GM12891 (cell line): ENCODE measurements at regions not wholly inside any gene's neighbourhood (a gene's known extent, or its start where the extent isn't known, plus 50 kb on each side); places are given as distances from the start of the nearest gene placed in this dataset.
"Not testable (repeated sequence)": the region's sequence is repeated elsewhere in the genome, so short reads cannot be mapped to it uniquely, and the experiment has no call there.

Experiments used
- DNase-seq: peaks from one replicate; pipeline ENCODE4 v3.0.0; 2011; ENCODE audit warnings: low spot score; ENCODE audit not compliant: insufficient read length
- FAIRE-seq: peaks from 2 replicates; lab custom pipeline; 2011; peaks lifted over from hg19 to GRCh38; lab: Jason Lieb, UNC
- PAX5 ChIP-seq: IDR thresholded peaks from 2 replicates; pipeline ENCODE4 v1.6.1; 2011; ENCODE audit warnings: low read length, moderate library complexity, mild to moderate bottlenecking; ENCODE audit not compliant: insufficient read depth, severe bottlenecking
- POLR2A ChIP-seq: IDR thresholded peaks from 2 replicates; pipeline ENCODE4 v1.6.1; 2011; ENCODE audit warnings: low read depth, low read length, control low read depth
- POLR2AphosphoS5 ChIP-seq: IDR thresholded peaks from 2 replicates; pipeline ENCODE4 v1.6.1; 2011; ENCODE audit warnings: low read depth, low read length, control low read depth
- POU2F2 ChIP-seq: IDR thresholded peaks from 2 replicates; pipeline ENCODE4 v1.6.1; 2011; ENCODE audit warnings: low read depth, mild to moderate bottlenecking, control low read depth, low read length, moderate library complexity
- SPI1 ChIP-seq: IDR thresholded peaks from 2 replicates; pipeline ENCODE4 v1.6.1; 2011; ENCODE audit warnings: low read depth, low read length, control low read depth
- TAF1 ChIP-seq: IDR thresholded peaks from 2 replicates; pipeline ENCODE4 v1.6.1; 2011; ENCODE audit warnings: low read depth, low read length, control low read depth

- TF ChIP-seq POU2F2 (no peak), TAF1 (no peak), SPI1 (no peak), POLR2A (no peak), PAX5 (no peak), POLR2AphosphoS5 (no peak)
- no peak for DNase-seq
- no peak for FAIRE-seq
Measured at GRCh38 chr12:29004066-29004935, 144.8 kb upstream of the FAR2 start.

GRCh38 chr12:29004936-29005304 lies 144.2 kb upstream of the FAR2 start:
- TF ChIP-seq POU2F2 (no peak), TAF1 (no peak), PAX5 (no peak), POLR2A (no peak)
- FAIRE-seq (no peak), DNase-seq (no peak)

GRCh38 chr12:29008786-29009185 lies 140.3 kb upstream of the FAR2 start:
- FAIRE-seq (no peak), DNase-seq (no peak)
- TF ChIP-seq TAF1 (no peak), SPI1 (no peak), PAX5 (no peak)

GRCh38 chr12:29012673-29013072 lies 136.4 kb upstream of the FAR2 start:
- no peak for TF ChIP-seq SPI1
- TF ChIP-seq POU2F2: no peak
- no peak for TF ChIP-seq POLR2AphosphoS5
- TF ChIP-seq POLR2A: no peak
- no peak for TF ChIP-seq TAF1
- no peak for TF ChIP-seq PAX5
- DNase-seq (no peak), FAIRE-seq (no peak)

- not testable (repeated sequence) for DNase-seq, FAIRE-seq
Measured at GRCh38 chr12:29017532-29017931, 131.5 kb upstream of the FAR2 start.

GRCh38 chr12:29023436-29024076 lies 125.5 kb upstream of the FAR2 start:
- DNase-seq (no peak), FAIRE-seq (no peak)
- TF ChIP-seq POU2F2 (no peak), TAF1 (no peak), POLR2A (no peak), PAX5 (no peak), SPI1 (no peak), POLR2AphosphoS5 (no peak)

GRCh38 chr12:29024117-29024516 lies 125.0 kb upstream of the FAR2 start:
- DNase-seq (no peak), FAIRE-seq (no peak)
- TF ChIP-seq TAF1 (no peak), POLR2AphosphoS5 (no peak), SPI1 (no peak), POLR2A (no peak), PAX5 (no peak), POU2F2 (no peak)

GRCh38 chr12:29025937-29026336 lies 123.1 kb upstream of the FAR2 start:
- FAIRE-seq: no peak
- TF ChIP-seq POLR2A: no peak
- no peak for TF ChIP-seq SPI1
- no peak for TF ChIP-seq TAF1
- TF ChIP-seq POLR2AphosphoS5: no peak
- no peak for TF ChIP-seq PAX5
- no peak for TF ChIP-seq POU2F2
- DNase-seq: no peak

GRCh38 chr12:29026419-29026818 lies 122.7 kb upstream of the FAR2 start:
- FAIRE-seq (no peak), DNase-seq (no peak)

GRCh38 chr12:29029484-29029883 lies 119.6 kb upstream of the FAR2 start:
- DNase-seq, FAIRE-seq: not testable (repeated sequence)

More at GRCh38 chr12:29026419-29026818, 122.7 kb upstream of the FAR2 start:
- no peak for TF ChIP-seq SPI1
- TF ChIP-seq POLR2AphosphoS5: no peak
- TF ChIP-seq POLR2A: no peak
- no peak for TF ChIP-seq POU2F2
- TF ChIP-seq PAX5: no peak
- TF ChIP-seq TAF1: no peak
